ENCODE measurements at regions not wholly inside any gene's neighbourhood (a gene's known extent, or its start where the extent isn't known, plus 50 kb on each side); places are given as distances from the start of the nearest gene placed in this dataset.

GRCh38 chr1:227469708-227470107, 93.6 kb upstream of the ZNF678 start:
- Histone ChIP-seq H3K27ac (ENCODE audit: low read length) (no peak overlapping the region), H3K4me3 (ENCODE audit: low read depth in 1 of 2, low read length in 2 of 2) (no peak overlapping the region), H3K4me2 (ENCODE audit: insufficient read depth, low read length) (no peak overlapping the region), H4K20me1 (ENCODE audit: insufficient read depth, low read length) (no peaks in the 10 kb centered on the region), H3K36me3 (ENCODE audit: insufficient read depth, low read length) (no peaks in the 10 kb centered on the region), H3K27me3 (ENCODE audit: insufficient read depth, low read length, poor library complexity) (no peaks in the 10 kb centered on the region), H3K9me3 (ENCODE audit: insufficient read depth, low read length, severe bottlenecking) (no peaks in the 10 kb centered on the region), H3K4me1 (ENCODE audit: insufficient read depth, low read length) (no peaks in the 10 kb centered on the region), H2AFZ (ENCODE audit: low read depth, low read length) (no peak overlapping the region), H3K79me2 (ENCODE audit: insufficient read depth, low read length) (no peaks in the 10 kb centered on the region), H3K9ac (ENCODE audit: low read depth, low read length) (no peak overlapping the region)
- no peak for DNase-seq
- TF ChIP-seq, protein P1, sequence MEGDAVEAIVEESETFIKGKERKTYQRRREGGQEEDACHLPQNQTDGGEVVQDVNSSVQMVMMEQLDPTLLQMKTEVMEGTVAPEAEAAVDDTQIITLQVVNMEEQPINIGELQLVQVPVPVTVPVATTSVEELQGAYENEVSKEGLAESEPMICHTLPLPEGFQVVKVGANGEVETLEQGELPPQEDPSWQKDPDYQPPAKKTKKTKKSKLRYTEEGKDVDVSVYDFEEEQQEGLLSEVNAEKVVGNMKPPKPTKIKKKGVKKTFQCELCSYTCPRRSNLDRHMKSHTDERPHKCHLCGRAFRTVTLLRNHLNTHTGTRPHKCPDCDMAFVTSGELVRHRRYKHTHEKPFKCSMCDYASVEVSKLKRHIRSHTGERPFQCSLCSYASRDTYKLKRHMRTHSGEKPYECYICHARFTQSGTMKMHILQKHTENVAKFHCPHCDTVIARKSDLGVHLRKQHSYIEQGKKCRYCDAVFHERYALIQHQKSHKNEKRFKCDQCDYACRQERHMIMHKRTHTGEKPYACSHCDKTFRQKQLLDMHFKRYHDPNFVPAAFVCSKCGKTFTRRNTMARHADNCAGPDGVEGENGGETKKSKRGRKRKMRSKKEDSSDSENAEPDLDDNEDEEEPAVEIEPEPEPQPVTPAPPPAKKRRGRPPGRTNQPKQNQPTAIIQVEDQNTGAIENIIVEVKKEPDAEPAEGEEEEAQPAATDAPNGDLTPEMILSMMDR (IDR thresholded peaks at IDR 0.05; ENCODE audit: borderline replicate concordance, extremely low read depth, low read length, poor library complexity, severe bottlenecking): no peak
- no peak for TF ChIP-seq EZH2 (IDR thresholded peaks at IDR 0.05; ENCODE audit: borderline replicate concordance, low read depth, low read length, severe bottlenecking)
- ATAC-seq (ENCODE audit: insufficient read depth, low read depth): no peak

DNA sequence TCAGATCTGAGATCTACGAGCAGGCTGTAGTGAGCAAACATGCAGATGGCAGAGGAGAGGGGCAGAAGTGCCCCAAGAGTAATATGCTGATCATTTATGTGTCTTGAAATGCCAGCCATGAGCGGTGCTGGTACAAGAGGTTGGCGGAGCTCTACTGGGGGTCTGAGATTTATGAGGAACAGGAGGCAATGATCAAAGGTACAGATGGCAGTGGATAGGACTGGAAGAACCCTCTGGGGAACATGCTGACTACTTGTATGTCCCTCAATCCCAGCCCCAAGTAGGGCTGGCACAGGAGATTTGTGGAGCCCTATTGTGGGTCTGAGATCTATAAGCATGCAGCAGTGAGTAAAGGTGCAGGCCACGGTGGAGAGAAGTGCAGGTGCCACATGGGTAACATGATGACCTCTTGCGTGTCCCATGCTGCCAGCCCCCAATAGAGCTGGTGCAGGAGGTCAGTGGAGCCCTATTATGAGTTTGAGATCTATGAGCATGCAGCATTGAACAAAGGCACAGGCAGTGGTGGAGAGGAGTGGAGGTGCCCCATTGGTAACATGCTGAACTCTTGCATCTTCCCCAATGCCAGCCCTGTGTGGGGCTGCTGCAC, 97.2 kb upstream of the ZNF678 start:
- Histone ChIP-seq H2AFZ (ENCODE audit: low read depth, low read length) (no peak overlapping the region), H3K9ac (ENCODE audit: low read depth, low read length) (no peak overlapping the region), H3K27ac (ENCODE audit: low read length) (no peak overlapping the region), H3K9me3 (ENCODE audit: insufficient read depth, low read length, severe bottlenecking) (no peaks in the 10 kb centered on the region), H3K27me3 (ENCODE audit: insufficient read depth, low read length, poor library complexity) (no peaks in the 10 kb centered on the region), H3K4me2 (ENCODE audit: insufficient read depth, low read length) (no peak overlapping the region), H3K4me1 (ENCODE audit: insufficient read depth, low read length) (no peaks in the 10 kb centered on the region), H4K20me1 (ENCODE audit: insufficient read depth, low read length) (no peaks in the 10 kb centered on the region), H3K4me3 (ENCODE audit: low read depth in 1 of 2, low read length in 2 of 2) (no peak overlapping the region), H3K79me2 (ENCODE audit: insufficient read depth, low read length) (no peaks in the 10 kb centered on the region), H3K36me3 (ENCODE audit: insufficient read depth, low read length) (no peaks in the 10 kb centered on the region)
- TF ChIP-seq EZH2 (IDR thresholded peaks at IDR 0.05; ENCODE audit: borderline replicate concordance, low read depth, low read length, severe bottlenecking): no peak
- TF ChIP-seq, protein P1 (IDR thresholded peaks at IDR 0.05; ENCODE audit: borderline replicate concordance, extremely low read depth, low read length, poor library complexity, severe bottlenecking): no peak
- no peak for ATAC-seq (ENCODE audit: insufficient read depth, low read depth)
- DNase-seq: no peak

GRCh38 chr1:227465256-227465655, 98.1 kb upstream of the ZNF678 start:
- no peaks in the 10 kb centered on the region for H3K36me3 ChIP-seq (ENCODE audit: insufficient read depth, low read length)
- H3K79me2 ChIP-seq (ENCODE audit: insufficient read depth, low read length): no peaks in the 10 kb centered on the region
- H3K27me3 ChIP-seq (ENCODE audit: insufficient read depth, low read length, poor library complexity): no peaks in the 10 kb centered on the region
- no peaks in the 10 kb centered on the region for H3K4me1 ChIP-seq (ENCODE audit: insufficient read depth, low read length)
- no peak overlapping the region for H2AFZ ChIP-seq (ENCODE audit: low read depth, low read length)
- no peak overlapping the region for H3K27ac ChIP-seq (ENCODE audit: low read length)
- no peak for DNase-seq
- H4K20me1 ChIP-seq (ENCODE audit: insufficient read depth, low read length): no peaks in the 10 kb centered on the region
- no peak overlapping the region for H3K4me3 ChIP-seq (ENCODE audit: low read depth in 1 of 2, low read length in 2 of 2)
- no peak for ATAC-seq (ENCODE audit: insufficient read depth, low read depth)
- TF ChIP-seq, protein P1 (IDR thresholded peaks at IDR 0.05; ENCODE audit: borderline replicate concordance, extremely low read depth, low read length, poor library complexity, severe bottlenecking): peak; percentile 21
- TF ChIP-seq EZH2 (IDR thresholded peaks at IDR 0.05; ENCODE audit: borderline replicate concordance, low read depth, low read length, severe bottlenecking): no peak
- no peak overlapping the region for H3K9ac ChIP-seq (ENCODE audit: low read depth, low read length)
- no peak overlapping the region for H3K4me2 ChIP-seq (ENCODE audit: insufficient read depth, low read length)
- no peaks in the 10 kb centered on the region for H3K9me3 ChIP-seq (ENCODE audit: insufficient read depth, low read length, severe bottlenecking)

All from DND-41 (cell line).